Karpas-422 (cell line): ENCODE measurements at regions not wholly inside any gene's neighbourhood (a gene's known extent, or its start where the extent isn't known, plus 50 kb on each side); places are given as distances from the start of the nearest gene placed in this dataset.
A peak's percentile ranks its signal among the peaks of the same experiment; 100 is the strongest.

Experiments
- DNase-seq: peaks from one replicate; pipeline ENCODE4 v3.0.0-alpha.2; 2015
- H2AFZ ChIP-seq: fragments of 200-600 bp; sonication (generic); 2 replicates; pipeline ENCODE4 v1.6.1; 2014; ENCODE audit warnings: antibody characterized with exemption, low read length, mixed read lengths
- H3K27ac ChIP-seq: fragments of 200-600 bp; sonication (generic); 2 replicates; pipeline ENCODE4 v1.5.1; 2014; ENCODE audit warnings: mild to moderate bottlenecking, low read length, moderate library complexity
- H3K27me3 ChIP-seq: fragments of 200-600 bp; sonication (generic); 2 replicates; pipeline ENCODE4 v1.6.1; 2014; ENCODE audit warnings: low read length, mixed read lengths
- H3K36me3 ChIP-seq: fragments of 200-600 bp; sonication (generic); 2 replicates; pipeline ENCODE4 v1.6.1; 2014; ENCODE audit warnings: low read length, mixed read lengths; ENCODE audit not compliant: insufficient read depth
- H3K4me1 ChIP-seq: fragments of 200-600 bp; sonication (generic); 2 replicates; pipeline ENCODE4 v1.6.1; 2014; ENCODE audit warnings: mild to moderate bottlenecking, low read length, mixed read lengths
- H3K4me2 ChIP-seq: fragments of 200-600 bp; sonication (generic); 2 replicates; pipeline ENCODE4 v1.6.1; 2014; ENCODE audit warnings: low read length, low read depth, mild to moderate bottlenecking; ENCODE audit not compliant: poor library complexity, severe bottlenecking
- H3K4me3 ChIP-seq: fragments of 200-600 bp; sonication (generic); 2 replicates; pipeline ENCODE4 v1.5.1; 2014; ENCODE audit warnings: mild to moderate bottlenecking, antibody characterized with exemption, low read length, mixed read lengths
- H3K79me2 ChIP-seq: fragments of 200-600 bp; sonication (generic); 2 replicates; pipeline ENCODE4 v1.6.1; 2014; ENCODE audit warnings: mild to moderate bottlenecking, low read length, mixed read lengths
- H3K9ac ChIP-seq: fragments of 200-600 bp; sonication (generic); 2 replicates; pipeline ENCODE4 v1.6.0; 2014; ENCODE audit warnings: low read length
- H3K9me2 ChIP-seq: fragments of 200-600 bp; sonication (generic), shearing (Covaris generic); replicated peaks from 2 replicates; pipeline ENCODE4 v1.6.0; 2014; ENCODE audit warnings: mild to moderate bottlenecking, low read length, moderate library complexity; ENCODE audit not compliant: insufficient read depth
- H3K9me3 ChIP-seq: fragments of 300-700, 200-600 bp; sonication (generic); 2 replicates; pipeline ENCODE4 v1.6.1; 2014; ENCODE audit warnings: low read length, mixed read lengths
- H4K20me1 ChIP-seq: fragments of 200-600 bp; sonication (generic); 2 replicates; pipeline ENCODE4 v1.6.1; 2014; ENCODE audit warnings: mild to moderate bottlenecking, antibody characterized with exemption, low read length, low read depth; ENCODE audit not compliant: insufficient read depth

- Histone ChIP-seq H3K9me3 (no peaks in the 10 kb centered on the region), H3K36me3 (no peaks in the 10 kb centered on the region), H3K9ac (no peak overlapping the region), H3K79me2 (no peaks in the 10 kb centered on the region), H3K4me1 (no peaks in the 10 kb centered on the region), H3K9me2 (no peaks in the 10 kb centered on the region), H3K27me3 (no peaks in the 10 kb centered on the region), H3K4me3 (no peak overlapping the region), H2AFZ (peak overlapping the region; percentile 58), H4K20me1 (no peaks in the 10 kb centered on the region), H3K4me2 (no peak overlapping the region), H3K27ac (no peak overlapping the region)
- no peak for DNase-seq
Observed at GRCh38 chr13:64675255-64675892, 2554.8 kb downstream of the PCDH9 start.

- Histone ChIP-seq H3K4me1 (no peaks in the 10 kb centered on the region), H3K36me3 (no peaks in the 10 kb centered on the region), H3K9me2 (no peaks in the 10 kb centered on the region), H3K79me2 (no peaks in the 10 kb centered on the region), H3K4me3 (no peak overlapping the region), H3K9ac (no peak overlapping the region), H3K4me2 (no peak overlapping the region), H3K27ac (no peak overlapping the region), H2AFZ (peak overlapping the region; percentile 89), H4K20me1 (no peaks in the 10 kb centered on the region), H3K27me3 (no peaks in the 10 kb centered on the region), H3K9me3 (no peaks in the 10 kb centered on the region)
- DNase-seq: no peak
Observed at GRCh38 chr13:64674126-64674525, 2556.0 kb downstream of the PCDH9 start.

GRCh38 chr13:64672751-64673150, 2557.4 kb downstream of the PCDH9 start:
- H3K9me2 ChIP-seq: no peaks in the 10 kb centered on the region
- H3K9me3 ChIP-seq: no peaks in the 10 kb centered on the region
- no peaks in the 10 kb centered on the region for H3K36me3 ChIP-seq
- DNase-seq: no peak
- H3K9ac ChIP-seq: no peak overlapping the region
- H3K27ac ChIP-seq: no peak overlapping the region
- H3K4me3 ChIP-seq: no peak overlapping the region
- no peaks in the 10 kb centered on the region for H4K20me1 ChIP-seq
- no peaks in the 10 kb centered on the region for H3K4me1 ChIP-seq
- H3K4me2 ChIP-seq: no peak overlapping the region
- H2AFZ ChIP-seq: no peak overlapping the region; the same call in 1 of the 2 replicates
- no peaks in the 10 kb centered on the region for H3K27me3 ChIP-seq
- H3K79me2 ChIP-seq: no peaks in the 10 kb centered on the region

- no peak overlapping the region for H2AFZ ChIP-seq
Observed at GRCh38 chr13:64662887-64663593, 2567.1 kb downstream of the PCDH9 start.

GRCh38 chr13:64648293-64648692, 2581.8 kb downstream of the PCDH9 start:
- Histone ChIP-seq H3K36me3 (no peaks in the 10 kb centered on the region), H3K4me2 (no peak overlapping the region), H2AFZ (no peak overlapping the region), H3K4me3 (no peak overlapping the region), H3K9ac (no peak overlapping the region), H3K27me3 (no peaks in the 10 kb centered on the region), H4K20me1 (no peaks in the 10 kb centered on the region), H3K9me2 (no peaks in the 10 kb centered on the region), H3K79me2 (no peaks in the 10 kb centered on the region), H3K9me3 (no peaks in the 10 kb centered on the region), H3K4me1 (peaks cover 3% of the 10 kb centered on the region; the same call in 1 of the 2 replicates), H3K27ac (no peak overlapping the region)
- DNase-seq: no peak

More at GRCh38 chr13:64662887-64663593, 2567.1 kb downstream of the PCDH9 start:
- Histone ChIP-seq H3K36me3 (no peaks in the 10 kb centered on the region), H3K27ac (no peak overlapping the region), H3K4me3 (no peak overlapping the region), H3K27me3 (no peaks in the 10 kb centered on the region), H4K20me1 (no peaks in the 10 kb centered on the region), H3K4me1 (no peaks in the 10 kb centered on the region), H3K9me2 (no peaks in the 10 kb centered on the region), H3K9me3 (no peaks in the 10 kb centered on the region; the same call in 1 of the 2 replicates), H3K79me2 (no peaks in the 10 kb centered on the region), H3K9ac (no peak overlapping the region), H3K4me2 (no peak overlapping the region)
- DNase-seq: no peak

- Histone ChIP-seq H3K27ac (no peak overlapping the region), H3K9me2 (no peaks in the 10 kb centered on the region), H3K4me3 (no peak overlapping the region), H3K79me2 (no peaks in the 10 kb centered on the region), H3K27me3 (no peaks in the 10 kb centered on the region), H3K36me3 (no peaks in the 10 kb centered on the region), H3K4me2 (no peak overlapping the region), H4K20me1 (no peaks in the 10 kb centered on the region), H3K4me1 (peaks cover 3% of the 10 kb centered on the region), H2AFZ (no peak overlapping the region), H3K9ac (no peak overlapping the region), H3K9me3 (no peaks in the 10 kb centered on the region)
- no peak for DNase-seq
Observed at GRCh38 chr13:64643066-64643465, 2587.1 kb downstream of the PCDH9 start.

GRCh38 chr13:64640002-64640401, 2590.1 kb downstream of the PCDH9 start:
- H3K79me2 ChIP-seq: no peaks in the 10 kb centered on the region
- H3K9ac ChIP-seq: no peak overlapping the region
- H3K4me2 ChIP-seq: no peak overlapping the region
- H3K4me1 ChIP-seq: peaks cover 3% of the 10 kb centered on the region
- H4K20me1 ChIP-seq: no peaks in the 10 kb centered on the region
- no peaks in the 10 kb centered on the region for H3K27me3 ChIP-seq
- no peaks in the 10 kb centered on the region for H3K9me2 ChIP-seq
- no peak overlapping the region for H3K4me3 ChIP-seq
- H3K9me3 ChIP-seq: no peaks in the 10 kb centered on the region
- no peak overlapping the region for H3K27ac ChIP-seq
- H2AFZ ChIP-seq: peak overlapping the region; percentile 71
- DNase-seq: no peak
- no peaks in the 10 kb centered on the region for H3K36me3 ChIP-seq

GRCh38 chr13:64639206-64639605, 2590.9 kb downstream of the PCDH9 start:
- Histone ChIP-seq H3K27me3 (no peaks in the 10 kb centered on the region), H3K4me3 (no peak overlapping the region), H3K9ac (no peak overlapping the region), H3K9me2 (no peaks in the 10 kb centered on the region), H3K4me1 (peaks cover 3% of the 10 kb centered on the region), H3K4me2 (no peak overlapping the region), H3K9me3 (no peaks in the 10 kb centered on the region), H3K36me3 (no peaks in the 10 kb centered on the region), H3K79me2 (no peaks in the 10 kb centered on the region), H4K20me1 (no peaks in the 10 kb centered on the region), H2AFZ (peak overlapping the region; percentile 71), H3K27ac (no peak overlapping the region)
- no peak for DNase-seq
